ENCODE measurements at regions not wholly inside any gene's neighbourhood (a gene's known extent, or its start where the extent isn't known, plus 50 kb on each side); places are given as distances from the start of the nearest gene placed in this dataset.

- no peak for TF ChIP-seq JUND (IDR thresholded peaks at IDR 0.05; ENCODE audit: low read depth)
- in situ Hi-C loops (cut with HindIII; ENCODE audit: low pct_unique_long_range_greater_than_20kb, low sequenced_read_pairs), result no loop called here
Observed at GRCh38 chr22:22425783-22426624, 82.5 kb downstream of the ZNF280B start.

GRCh38 chr22:22427542-22428065 lies 80.9 kb downstream of the ZNF280B start:
- no peak for DNase-seq (ENCODE audit: low read depth in 1 of 2, low spot score in 1 of 2)
- TF ChIP-seq JUND (IDR thresholded peaks at IDR 0.05; ENCODE audit: low read depth), result no peak
- in situ Hi-C loops (cut with HindIII; ENCODE audit: low pct_unique_long_range_greater_than_20kb, low sequenced_read_pairs), result no loop called here

More at GRCh38 chr22:22425783-22426624, 82.5 kb downstream of the ZNF280B start:
- no peak for DNase-seq (ENCODE audit: low read depth in 1 of 2, low spot score in 1 of 2)

- DNase-seq (ENCODE audit: low read depth in 1 of 2, low spot score in 1 of 2), result no peak
- no peak for TF ChIP-seq JUND (IDR thresholded peaks at IDR 0.05; ENCODE audit: low read depth)
- in situ Hi-C loops (cut with HindIII; ENCODE audit: low pct_unique_long_range_greater_than_20kb, low sequenced_read_pairs), result no loop called here
Observed at GRCh38 chr22:22428222-22429098, 80.1 kb downstream of the ZNF280B start.

- TF ChIP-seq JUND (IDR thresholded peaks at IDR 0.05; ENCODE audit: low read depth), result no peak
- in situ Hi-C loops (cut with HindIII; ENCODE audit: low pct_unique_long_range_greater_than_20kb, low sequenced_read_pairs), result no loop called here
- DNase-seq (ENCODE audit: low read depth in 1 of 2, low spot score in 1 of 2), result no peak
Observed at GRCh38 chr22:22429369-22430108, 79.0 kb downstream of the ZNF280B start.

GRCh38 chr22:22430111-22430820 lies 78.3 kb downstream of the ZNF280B start:
- no peak for DNase-seq (ENCODE audit: low read depth in 1 of 2, low spot score in 1 of 2)
- no peak for TF ChIP-seq JUND (IDR thresholded peaks at IDR 0.05; ENCODE audit: low read depth)
- in situ Hi-C loops (cut with HindIII; ENCODE audit: low pct_unique_long_range_greater_than_20kb, low sequenced_read_pairs), result no loop called here

- no peak for TF ChIP-seq JUND (IDR thresholded peaks at IDR 0.05; ENCODE audit: low read depth)
- in situ Hi-C loops (cut with HindIII; ENCODE audit: low pct_unique_long_range_greater_than_20kb, low sequenced_read_pairs), result no loop called here
- DNase-seq (ENCODE audit: low read depth in 1 of 2, low spot score in 1 of 2), result peak; percentile 32 to 54
Observed at GRCh38 chr22:22431271-22432220, 77.0 kb downstream of the ZNF280B start.

- in situ Hi-C loops (cut with HindIII; ENCODE audit: low pct_unique_long_range_greater_than_20kb, low sequenced_read_pairs), result no loop called here
- TF ChIP-seq JUND (IDR thresholded peaks at IDR 0.05; ENCODE audit: low read depth), result no peak
- no peak for DNase-seq (ENCODE audit: low read depth in 1 of 2, low spot score in 1 of 2)
Observed at GRCh38 chr22:22432479-22432878, 76.1 kb downstream of the ZNF280B start.

GRCh38 chr22:22432937-22433336 lies 75.6 kb downstream of the ZNF280B start:
- no peak for DNase-seq (ENCODE audit: low read depth in 1 of 2, low spot score in 1 of 2)
- no peak for TF ChIP-seq JUND (IDR thresholded peaks at IDR 0.05; ENCODE audit: low read depth)
- in situ Hi-C loops (cut with HindIII; ENCODE audit: low pct_unique_long_range_greater_than_20kb, low sequenced_read_pairs), result no loop called here

- no peak for TF ChIP-seq JUND (IDR thresholded peaks at IDR 0.05; ENCODE audit: low read depth)
- in situ Hi-C loops (cut with HindIII; ENCODE audit: low pct_unique_long_range_greater_than_20kb, low sequenced_read_pairs), result no loop called here
- DNase-seq (ENCODE audit: low read depth in 1 of 2, low spot score in 1 of 2), result no peak
Observed at GRCh38 chr22:22433770-22434169, 74.8 kb downstream of the ZNF280B start.

All from T47D (cell line).